Epithelial cell of proximal tubule (primary cell): ENCODE measurements at regions not wholly inside any gene's neighbourhood (a gene's known extent, or its start where the extent isn't known, plus 50 kb on each side); places are given as distances from the start of the nearest gene placed in this dataset.

Experiments
- DNase-seq: peaks from one replicate; pipeline ENCODE4 v3.0.0-alpha.2; 2011; ENCODE audit warnings: low read depth
- H3K4me3 ChIP-seq: 2 replicates; pipeline ENCODE4 v1.5.1; 2011; ENCODE audit warnings: low read depth, mild to moderate bottlenecking, low read length
- CTCF ChIP-seq: conservative IDR thresholded peaks from 2 replicates; pipeline ENCODE4 v1.5.1; 2012; ENCODE audit warnings: low read depth, mild to moderate bottlenecking, low read length

- DNase-seq = no peak
- no peak overlapping the region for H3K4me3 ChIP-seq
- no peak for TF ChIP-seq CTCF
Observed at GRCh38 chr10:26914898-26915297, 54.1 kb upstream of the ABI1 start.

DNA sequence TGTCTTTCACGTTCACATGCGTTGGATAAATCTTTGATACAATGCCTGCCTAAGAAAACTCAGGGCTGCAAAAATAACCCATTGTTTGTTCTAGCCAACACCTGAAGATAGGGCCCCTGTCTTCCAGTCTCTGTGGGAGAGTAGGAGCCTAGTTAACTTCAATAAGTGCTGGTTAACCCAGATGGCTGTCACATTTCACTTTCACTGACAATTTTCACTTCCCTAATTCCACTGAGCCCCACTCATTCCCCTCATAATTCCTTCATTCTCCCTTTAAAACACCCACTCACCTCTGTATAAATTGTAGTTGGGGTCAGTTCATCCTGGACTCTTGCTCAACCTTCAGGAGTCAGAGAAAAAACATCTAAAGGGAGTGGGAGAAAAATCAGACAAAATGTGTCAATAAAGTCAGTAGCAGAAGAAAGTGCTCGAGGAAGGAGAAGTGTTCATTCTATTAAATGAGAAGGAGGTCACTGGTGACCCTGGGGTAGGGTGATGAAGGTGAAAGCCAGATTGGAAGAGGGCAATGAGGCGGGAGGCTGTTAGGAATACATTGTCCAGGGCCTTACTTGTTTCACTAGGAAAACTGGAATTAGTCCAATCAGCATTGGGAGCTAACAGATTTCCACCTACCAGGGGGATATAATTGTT, 51.2 kb upstream of the ABI1 start:
- no peak for TF ChIP-seq CTCF
- no peak for DNase-seq
- H3K4me3 ChIP-seq = no peak overlapping the region
